ENCODE measurements at regions not wholly inside any gene's neighbourhood (a gene's known extent, or its start where the extent isn't known, plus 50 kb on each side); places are given as distances from the start of the nearest gene placed in this dataset.

DNA sequence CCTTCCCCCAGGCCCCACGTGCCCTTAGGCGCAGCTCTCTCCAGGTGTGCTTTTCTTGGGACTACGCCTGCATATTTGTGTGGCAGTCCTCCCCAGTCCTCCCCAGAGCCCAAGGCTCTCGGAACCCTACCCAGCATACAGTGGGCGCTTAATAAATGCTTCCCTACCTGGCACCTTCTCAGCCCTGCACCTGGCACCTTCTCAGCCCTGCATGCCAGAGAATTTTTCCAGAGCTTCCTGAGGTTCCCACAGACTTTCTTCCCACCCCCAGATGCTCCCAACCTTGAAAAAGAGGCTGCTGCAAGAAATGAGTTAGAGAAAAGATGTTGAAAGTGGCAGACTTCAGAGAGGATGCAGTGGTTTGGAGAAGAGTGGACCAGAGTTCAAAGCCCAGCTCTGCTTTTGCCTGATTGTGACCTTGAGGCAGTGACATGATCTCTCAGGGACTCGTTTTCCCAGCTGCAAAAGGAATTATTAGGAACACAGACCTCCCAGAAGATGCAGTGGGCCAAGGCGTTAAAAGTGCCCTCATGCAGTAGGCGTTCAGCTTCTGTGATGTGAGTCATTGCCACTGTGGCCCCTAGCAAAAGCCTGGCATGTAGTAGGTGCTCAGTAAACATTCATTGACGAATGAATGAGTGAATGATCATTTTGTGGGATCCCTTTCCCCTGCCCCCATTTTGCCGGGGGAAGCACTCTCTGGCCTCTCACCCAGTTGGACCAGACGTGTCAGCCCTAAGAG lies 167.2 kb downstream of the PHETA1 start:
- no peak for DNase-seq

DNA sequence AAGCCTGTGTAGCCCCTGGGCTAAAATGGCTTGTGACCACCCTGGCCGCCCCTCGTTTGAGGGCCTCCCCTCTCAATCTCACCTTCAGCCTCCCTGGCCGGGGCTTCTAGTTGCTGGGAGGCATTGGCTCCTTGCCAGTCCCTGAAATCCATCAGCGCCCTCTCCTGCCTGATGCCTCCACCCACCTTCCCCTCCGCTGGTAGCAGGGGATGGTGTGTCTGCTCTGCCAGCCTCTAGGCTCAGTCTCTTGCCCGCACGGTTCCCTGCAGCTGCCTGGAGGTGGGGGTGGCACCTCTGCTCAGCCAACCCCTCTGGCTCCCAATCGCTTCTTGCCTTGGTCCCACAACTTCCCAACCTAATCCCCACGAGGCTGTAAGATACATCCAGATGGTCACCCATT lies 167.9 kb downstream of the PHETA1 start:
- DNase-seq = peak in 1 of 58 donors; percentile 13

DNA sequence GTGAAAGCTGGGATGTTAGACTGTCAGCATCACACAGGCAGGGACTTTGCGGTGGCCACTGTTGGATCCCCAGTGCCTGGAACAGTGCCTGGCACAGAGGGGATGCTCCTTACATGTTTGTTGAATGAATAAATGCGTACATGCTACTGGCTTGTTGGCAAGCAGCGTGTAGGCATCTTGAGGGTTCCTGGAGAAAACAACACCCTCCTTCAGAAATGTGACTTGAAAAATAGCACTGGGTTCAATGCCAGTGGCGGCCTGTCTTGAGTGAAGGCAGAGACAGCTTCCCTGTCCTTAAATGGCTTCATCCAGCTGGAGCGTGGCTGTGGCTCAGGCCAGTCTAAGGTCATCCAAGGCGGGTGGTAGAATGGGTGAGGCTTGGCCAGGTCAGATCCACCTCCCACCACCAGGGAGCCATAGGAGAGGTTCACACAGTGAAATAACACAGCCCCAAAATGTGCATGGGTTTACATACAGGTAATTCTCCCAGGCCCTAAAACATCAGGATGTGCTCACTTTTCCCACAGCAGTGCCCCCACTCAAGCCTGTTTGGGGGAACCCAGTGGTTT lies 171.4 kb downstream of the PHETA1 start:
- no peak for DNase-seq

DNA sequence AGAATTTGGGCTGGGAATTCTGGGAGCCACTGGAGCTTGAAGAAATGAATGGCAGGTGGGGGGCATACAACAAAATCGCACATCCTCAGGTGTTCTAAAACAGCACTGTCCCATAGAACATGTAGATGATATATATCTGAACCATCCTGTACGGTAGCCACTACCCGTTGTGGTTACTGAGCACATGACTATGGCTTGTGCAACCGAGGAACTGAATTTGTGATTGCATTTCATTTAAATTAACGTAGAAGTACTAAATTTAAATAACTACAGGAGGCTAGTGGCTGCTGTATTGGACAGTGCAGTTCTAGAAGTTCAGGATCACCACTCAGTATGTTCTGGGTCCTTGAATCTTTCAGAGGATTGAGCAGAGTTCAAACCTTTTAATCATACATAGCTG lies 172.4 kb downstream of the PHETA1 start:
- no peak for DNase-seq

DNA sequence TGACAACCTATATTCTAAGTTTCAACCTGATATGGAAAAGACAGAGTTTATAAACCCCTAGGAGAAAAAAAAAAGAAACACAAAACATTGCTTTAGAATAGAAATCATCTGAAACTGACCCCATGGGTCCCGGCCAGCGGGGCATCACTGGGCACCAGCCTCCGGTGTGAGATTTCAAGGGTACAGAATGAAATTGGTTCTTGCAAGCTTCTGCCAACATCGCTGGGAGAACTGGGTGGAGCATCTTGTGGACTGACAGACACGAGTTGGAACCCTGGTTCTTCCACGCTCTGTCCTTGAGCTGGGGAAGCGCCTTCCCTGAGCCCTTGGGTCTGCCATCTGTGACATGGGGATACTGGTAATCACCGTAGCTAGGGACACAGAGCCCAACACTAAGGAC lies 173.6 kb downstream of the PHETA1 start:
- no peak for DNase-seq

DNA sequence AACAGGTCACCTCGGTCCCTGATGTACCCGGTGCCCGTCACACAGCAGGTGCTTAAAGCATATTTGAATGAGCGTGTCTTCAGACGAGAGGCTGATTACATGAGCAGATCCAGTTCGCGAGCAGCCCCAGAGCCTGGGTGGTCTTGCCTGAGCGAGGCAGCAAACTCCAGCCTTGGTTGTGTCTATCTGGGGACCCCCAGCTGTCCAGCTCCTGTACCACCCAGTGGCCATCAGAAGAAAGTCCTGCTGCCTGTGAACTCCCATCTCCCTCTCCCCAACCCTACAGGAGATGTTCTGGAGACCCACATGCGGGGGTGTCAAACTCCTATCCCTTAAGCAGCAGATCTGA lies 174.2 kb downstream of the PHETA1 start:
- no peak for DNase-seq

DNA sequence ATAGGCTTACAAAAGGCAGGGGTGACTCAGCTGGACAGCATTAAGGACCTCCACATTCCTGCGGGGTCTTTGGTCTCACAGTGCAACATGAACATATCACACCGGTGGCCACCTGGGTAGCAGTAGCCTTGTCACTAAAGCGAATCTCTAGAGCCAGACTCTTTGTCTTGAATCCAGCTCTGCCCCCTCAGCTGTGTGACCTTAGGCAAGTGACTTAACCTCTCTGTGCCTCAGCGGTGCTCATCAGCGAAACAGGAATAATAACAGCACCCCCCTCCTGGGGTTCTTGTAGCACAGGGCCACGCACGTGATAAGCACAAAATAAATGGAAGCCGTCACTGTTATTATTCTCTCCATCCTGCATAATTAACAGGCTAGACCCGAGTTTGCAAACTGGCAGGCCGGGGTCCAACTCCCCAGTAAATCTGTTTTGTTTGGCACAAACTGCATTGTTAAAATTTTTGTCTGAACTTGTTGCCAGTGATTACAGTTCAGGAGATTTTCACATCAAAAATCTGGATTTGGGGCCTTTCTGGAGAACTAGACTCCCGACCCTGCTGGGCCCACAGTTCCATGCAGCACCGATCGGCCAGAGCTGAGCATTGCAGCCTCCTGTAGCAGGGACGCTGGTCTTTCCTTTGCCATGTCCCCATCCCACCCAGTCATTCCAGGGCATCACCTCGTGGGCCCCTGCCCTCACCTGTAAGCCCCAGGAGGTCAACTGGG lies 174.8 kb downstream of the PHETA1 start:
- no peak for DNase-seq

DNA sequence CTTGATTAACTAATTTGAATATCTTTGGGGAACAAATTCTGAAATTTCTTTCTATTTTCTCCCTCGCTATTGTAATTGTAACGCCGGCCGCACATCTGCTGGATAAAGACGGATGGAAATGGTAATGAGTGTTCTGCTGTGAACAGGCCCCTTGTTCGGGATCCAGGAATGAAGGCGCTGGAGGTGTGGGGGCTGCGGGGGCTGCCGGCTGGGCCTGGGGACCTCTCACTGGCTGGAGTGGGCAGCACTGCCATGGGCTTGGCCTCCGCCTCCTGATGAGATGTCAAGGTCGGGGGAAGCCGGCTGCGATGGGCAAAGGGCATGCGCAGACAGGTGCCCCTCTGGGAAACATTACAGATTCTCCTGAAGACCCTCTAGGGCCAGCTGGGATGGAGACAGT lies 175.4 kb downstream of the PHETA1 start:
- DNase-seq = peak in 12 of 58 donors; percentile 3 to 38 (median 10)

DNA sequence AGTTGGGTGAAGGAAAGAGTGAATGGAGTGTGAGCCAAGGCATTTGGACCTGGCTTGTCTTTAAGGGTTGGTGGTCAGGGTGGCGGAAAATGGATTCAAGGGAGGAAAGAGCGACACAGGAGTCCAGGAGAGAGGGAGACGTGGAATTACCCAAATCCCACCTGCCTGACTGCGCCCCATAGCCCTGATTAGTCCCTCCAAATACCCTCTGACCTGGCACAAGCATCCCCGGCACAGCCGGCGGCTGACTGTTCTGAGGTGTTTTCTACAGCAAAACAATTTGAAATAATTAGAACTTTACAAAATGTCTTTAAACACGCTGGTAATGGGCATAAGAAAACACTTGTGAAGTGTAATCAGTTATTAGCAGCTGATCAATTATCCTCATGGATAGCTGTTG lies 175.8 kb downstream of the PHETA1 start:
- no peak for DNase-seq

DNA sequence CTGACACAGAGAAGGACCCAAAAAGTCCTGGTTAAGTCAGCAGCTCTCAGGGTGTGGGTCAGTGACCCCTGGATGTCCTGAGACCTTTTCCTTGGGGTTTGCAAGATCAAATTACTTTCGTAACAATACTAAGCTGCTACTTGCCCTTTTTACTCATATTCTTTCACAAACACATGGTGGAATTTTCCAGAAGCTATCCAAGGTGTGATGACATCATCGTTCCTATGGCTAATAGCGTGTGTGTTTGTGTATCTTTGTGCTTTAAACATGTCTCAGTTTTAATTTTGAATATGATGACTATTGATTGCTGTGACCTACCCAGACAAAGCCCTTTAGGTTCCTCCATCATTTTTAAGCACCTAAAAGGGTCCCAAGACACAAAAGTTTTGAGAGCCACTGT lies 176.2 kb downstream of the PHETA1 start:
- DNase-seq = no peak

DNA sequence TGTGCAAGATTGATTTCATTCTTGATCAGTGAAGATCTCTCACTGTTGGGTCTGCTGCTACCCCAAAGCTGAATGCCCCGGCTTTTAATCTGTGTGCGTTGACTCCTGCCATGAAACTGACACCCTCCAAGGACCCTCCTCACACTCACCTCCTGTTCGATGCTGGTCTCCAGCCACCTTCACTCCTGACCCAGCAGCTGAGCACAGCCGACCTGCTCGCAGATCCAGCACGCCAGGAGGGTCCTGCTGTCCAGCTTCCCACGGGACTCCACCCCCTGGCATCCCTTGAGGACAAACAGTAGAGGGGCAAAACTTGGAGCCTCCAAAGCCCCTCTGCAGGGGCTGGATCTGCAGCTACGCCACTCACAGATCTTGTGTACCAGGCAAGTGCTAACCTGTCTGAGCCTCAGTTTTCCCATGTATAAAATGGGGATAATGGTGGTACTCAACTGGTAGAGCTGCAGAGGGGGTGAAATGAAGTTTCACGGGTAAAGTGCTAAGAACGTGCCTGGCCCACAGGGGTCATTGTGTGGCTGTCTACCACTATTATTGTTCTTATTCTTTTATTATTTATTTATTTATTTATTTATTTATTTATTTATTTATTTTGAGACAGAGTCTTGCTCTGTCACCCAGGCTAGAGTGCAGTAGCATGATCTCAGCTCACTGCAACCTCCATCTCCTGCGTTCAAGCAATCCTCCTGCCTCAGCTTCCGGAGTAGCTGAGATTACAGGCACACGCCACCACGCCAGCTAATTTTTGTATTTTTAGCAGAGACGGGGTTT lies 178.0 kb downstream of the PHETA1 start:
- DNase-seq = no peak

DNA sequence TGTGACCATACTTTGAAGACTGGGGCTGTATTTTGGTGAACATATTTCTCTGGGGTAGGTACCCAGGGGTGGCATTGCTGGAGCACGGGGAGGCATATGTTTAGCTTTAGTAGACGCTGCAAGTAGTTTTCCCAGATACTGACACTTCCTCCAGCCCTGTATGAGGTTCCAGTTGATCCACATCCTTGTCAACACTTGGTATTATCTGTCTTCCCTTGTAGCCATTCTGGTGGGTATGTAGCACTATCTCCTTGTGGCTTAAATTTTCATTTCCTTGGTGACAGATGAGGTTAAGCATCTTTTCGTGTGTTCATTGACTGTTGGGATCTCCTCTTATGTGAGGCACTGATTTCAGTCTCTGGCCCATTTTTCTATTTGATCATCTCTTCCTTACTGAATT lies 179.1 kb downstream of the PHETA1 start:
- no peak for DNase-seq

DNA sequence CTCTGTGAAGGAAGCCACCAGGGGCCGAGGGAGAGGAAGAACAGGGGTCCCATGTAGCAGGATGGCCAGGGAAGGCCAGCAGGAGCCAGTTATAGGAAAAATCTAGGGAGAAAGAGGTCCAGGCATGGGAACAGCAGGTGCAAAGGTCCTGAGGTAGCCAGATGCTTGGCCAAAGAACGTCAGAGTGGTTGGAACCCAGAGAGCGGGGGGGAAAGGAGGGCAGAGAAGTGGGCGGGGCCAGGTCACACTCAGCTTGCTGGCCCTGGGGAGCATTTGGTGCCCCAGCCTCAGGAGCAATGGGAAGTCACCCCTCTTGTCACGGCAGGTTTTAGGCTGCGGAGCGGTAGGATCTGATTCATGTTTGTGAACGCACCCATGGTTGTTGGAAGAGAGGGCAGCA lies 180.5 kb downstream of the PHETA1 start:
- DNase-seq = no peak

DNA sequence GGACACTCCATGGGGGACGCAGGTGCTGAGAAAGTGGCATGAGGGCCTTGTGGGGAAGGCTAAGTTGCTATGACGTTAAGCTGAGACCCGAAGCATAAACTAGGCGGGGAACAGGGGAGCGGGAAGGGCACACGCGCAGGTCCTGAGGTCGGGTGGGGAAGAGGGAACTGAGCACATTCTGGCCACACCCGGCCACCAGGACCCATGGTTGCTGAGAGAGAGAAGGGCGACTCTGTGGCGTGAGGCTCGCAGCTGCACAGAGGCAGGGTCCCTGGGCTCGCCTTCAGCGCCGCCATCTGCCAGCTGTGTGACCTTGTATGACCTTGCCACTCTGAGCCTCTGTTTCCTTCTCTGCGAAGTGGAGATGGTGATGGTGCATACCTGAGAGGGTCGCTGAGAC lies 182.5 kb downstream of the PHETA1 start:
- no peak for DNase-seq

DNA sequence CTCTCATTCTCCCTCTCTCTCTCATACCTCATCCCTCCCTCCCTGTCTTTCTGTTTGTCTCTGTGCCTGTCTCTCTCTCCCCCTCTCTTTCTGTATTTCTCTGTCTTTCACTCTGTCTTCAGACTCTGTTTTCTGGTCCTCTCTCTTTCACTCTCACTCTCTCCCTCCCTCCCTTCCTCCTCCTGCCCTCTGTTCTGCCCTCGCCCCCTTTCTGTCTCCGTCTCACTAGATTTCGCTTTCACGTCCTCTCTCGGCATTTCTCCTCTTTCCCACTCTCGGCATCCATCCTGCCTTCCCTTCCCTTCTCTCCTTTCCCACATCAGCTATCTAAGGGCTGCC lies 183.0 kb downstream of the PHETA1 start:
- DNase-seq = no peak

DNA sequence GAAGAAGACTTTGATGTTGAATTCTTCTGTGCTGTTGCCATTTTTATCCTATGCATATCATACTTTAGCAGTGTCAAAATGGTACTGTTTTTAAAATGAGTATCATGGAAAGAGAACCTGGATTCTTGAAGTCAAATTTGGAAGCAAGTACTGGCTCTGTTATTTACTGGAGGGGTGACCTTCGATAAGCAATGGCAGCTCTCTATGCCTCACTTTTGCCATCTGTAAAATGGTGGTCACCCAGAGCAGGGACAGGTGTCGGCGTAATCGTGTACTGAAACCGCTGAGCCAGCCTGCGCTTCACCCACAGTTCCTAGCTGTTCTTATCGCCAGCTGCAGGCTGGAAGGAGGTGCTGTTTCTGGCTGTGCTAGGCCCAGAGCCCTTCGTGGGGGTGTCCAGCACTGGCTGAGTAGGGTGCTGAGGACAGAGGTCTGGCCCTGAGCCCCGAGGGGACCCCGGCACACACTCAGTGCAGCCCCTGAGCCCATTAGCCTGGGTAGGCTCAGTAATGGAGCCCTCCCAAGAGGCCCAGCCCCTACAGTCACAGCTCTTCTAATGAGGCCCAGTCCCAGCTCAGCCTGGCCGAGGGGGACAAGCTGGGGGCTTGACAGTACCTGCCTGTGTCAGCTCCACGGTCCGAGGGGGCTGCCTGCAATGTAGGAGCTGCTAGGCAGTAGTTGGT lies 183.5 kb downstream of the PHETA1 start:
- DNase-seq = no peak

DNA sequence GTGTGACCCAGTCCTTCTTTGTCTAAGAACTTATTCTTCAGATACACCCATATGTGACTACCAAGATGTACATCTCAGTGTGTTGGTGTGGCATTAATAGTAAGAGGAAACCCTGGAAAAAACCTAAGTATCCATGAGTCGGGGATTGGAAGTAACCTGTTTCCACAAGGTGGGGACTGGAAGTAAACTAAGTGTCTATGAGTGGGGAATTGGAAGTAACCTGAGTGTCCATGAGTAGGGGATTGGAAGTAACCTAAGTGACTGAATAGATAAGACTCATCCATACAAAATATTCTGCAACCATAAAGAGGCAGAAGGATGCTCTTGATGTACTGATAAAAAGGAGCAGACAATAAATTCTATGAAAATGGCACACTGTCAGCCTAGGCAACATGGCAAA lies 184.7 kb downstream of the PHETA1 start:
- DNase-seq = no peak

DNA sequence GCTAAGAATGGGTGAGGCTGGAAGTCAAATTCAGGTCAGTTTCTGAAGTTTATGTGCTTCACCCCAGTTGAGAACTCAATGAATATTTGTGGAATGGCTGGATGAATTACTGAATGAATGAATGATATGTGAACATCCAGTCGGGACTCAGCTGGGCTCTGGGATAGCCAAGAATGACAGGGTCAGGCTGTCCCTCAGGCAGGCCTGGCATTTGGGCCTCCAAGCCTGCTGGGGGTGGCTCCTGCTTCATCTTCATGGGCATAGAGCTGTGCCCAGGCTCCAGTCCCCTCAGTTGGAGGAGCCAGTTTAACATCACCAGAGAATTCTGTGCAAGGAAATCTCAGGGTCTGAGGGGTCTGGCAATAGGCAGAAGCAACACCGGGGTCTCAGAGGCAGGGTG lies 185.8 kb downstream of the PHETA1 start:
- DNase-seq = no peak

DNA sequence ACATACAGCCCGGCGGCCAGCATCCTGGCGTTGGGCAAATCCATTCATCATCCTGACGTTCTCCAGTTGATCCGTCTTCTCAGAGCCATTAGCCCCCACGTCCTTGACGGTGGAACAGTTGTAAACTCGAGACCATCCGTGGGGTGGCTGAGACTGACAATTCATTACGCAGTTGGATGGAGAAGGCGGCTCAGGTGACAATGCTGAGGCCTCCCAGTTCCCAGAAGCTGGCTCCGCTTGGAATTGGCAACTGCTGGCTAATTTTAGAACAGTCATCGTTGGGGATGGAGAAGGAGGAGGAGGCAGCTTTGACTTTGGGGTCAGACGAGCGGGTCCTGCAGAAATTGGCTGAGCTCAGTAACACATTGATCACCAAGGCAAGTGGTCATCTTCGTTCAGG lies 186.5 kb downstream of the PHETA1 start:
- DNase-seq = no peak

DNA sequence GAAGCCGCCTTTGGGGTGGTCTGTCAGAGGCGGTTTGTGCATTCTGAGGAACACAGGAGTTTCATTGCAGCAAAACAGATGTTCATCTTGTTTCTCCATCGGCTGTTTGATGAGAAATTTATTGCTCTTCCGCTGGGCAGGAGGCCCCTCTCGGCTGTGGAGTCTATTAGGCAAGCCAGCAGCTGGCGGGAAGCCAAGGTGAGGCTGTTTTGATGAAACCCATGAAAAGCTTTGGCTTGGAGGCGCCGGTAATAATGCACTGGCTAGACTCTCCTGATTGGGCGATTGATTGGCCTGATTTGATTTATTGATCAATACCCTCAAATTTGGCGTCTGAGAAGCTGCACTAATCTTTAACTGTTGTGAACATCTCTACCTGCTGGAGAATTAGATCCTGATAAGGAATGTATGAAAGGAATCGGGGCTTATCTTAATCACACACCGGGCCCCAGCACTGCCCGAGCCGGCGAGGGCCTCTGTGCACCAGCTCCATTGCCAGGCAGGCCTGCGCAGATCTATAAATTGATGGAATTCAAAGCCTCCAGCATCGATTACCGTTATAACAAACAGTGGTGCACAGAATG lies 187.7 kb downstream of the PHETA1 start:
- peak in 31 of 58 donors; percentile 2 to 73 (median 17) for DNase-seq

DNA sequence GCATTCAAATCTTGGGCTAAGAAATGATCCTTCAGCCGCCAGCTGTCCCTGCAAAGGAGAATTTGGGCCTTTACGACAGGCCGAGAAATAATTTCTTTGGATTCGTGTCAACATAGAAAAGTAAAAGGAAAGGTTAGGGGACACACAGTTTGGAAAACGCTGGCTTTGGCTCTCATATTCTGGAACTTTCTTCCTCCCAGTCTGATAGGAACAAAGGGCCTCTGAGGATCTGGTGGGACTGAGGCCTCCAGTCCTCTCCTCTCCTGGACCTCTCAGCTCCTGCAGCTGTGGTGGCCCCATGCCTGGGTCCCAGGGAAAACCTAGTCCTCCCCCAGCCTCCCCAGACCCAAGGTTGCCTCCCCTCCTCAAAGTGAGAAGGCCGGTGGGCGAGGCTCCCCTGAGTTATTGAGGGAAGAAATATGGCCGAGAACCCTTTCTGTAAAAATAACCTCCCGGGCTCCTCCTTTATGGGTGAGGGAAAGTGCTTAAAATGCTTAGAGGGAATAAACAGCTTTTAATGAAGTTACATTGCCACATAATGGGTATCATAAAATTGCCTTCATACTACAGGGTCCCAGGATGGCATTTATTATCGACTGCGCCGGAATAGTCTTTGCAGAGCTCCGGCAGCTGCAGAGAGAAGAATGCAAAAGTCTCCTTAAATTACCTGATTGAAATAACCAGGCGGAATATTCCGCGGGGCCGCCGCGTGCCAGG lies 188.3 kb downstream of the PHETA1 start:
- no peak for DNase-seq
